ENCODE measurements at regions not wholly inside any gene's neighbourhood (a gene's known extent, or its start where the extent isn't known, plus 50 kb on each side); places are given as distances from the start of the nearest gene placed in this dataset.

GRCh38 chr10:8485032-8485431 is 430.5 kb downstream of the GATA3 start:
- no peak for DNase-seq (ENCODE audit: low read depth)

DNA sequence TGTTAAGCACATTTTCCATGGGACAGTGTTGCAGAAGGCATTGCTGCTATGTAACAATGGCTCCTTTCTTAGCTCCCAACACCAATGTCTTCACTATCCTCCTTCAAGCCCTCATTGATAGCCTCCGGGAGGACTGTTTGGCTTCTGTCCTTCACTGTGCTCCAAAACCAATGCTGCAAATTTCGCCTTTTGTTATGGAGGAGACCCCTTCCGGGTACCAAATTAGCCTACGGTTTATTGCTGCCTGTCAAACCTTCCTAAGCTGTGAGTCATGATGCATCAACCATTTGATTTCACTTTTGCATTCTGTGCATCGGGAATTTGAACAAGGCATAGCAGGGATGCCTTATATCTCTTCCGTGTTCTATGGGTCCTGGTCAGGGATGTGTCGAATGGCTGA is 432.9 kb downstream of the GATA3 start:
- no peak for DNase-seq (ENCODE audit: low read depth)

DNA sequence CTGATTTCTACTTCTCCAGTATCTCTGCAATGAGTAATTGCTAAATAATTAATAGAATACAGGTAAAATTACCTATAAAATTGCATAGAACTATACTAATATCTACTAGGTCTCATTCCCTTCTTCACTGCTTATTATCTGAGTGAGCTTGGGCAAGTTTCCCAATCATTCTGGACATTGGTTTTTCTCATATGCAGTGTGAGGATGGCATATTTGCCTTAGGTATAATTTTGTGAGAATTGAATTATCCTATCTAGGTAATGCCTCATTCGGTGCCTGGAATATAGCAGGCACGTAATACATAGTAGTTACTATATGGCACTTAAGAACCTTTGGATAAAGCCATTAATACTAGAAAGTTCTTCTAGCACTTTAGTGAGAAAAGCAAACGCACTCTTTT is 434.7 kb downstream of the GATA3 start:
- DNase-seq (ENCODE audit: low read depth) = no peak

DNA sequence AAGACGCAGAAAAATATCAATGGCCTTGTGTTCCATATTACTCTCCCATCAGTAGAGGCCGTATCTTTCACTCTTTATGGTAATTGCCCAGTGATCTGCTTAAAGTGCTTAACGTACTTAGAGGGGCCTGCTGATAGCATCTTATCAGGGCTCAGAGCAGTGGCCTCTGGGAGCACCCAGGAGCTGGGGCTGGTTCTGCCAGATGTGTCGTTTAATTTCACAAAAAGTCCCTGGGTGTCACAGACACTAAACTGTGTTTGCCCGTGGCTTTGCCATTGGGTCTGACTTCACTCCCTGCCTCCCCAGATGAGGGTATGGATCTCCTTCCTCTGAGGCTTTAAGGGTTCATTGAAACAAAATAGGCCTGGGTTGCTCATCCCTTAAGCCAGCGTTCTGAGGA is 435.3 kb downstream of the GATA3 start:
- DNase-seq (ENCODE audit: low read depth) = no peak

DNA sequence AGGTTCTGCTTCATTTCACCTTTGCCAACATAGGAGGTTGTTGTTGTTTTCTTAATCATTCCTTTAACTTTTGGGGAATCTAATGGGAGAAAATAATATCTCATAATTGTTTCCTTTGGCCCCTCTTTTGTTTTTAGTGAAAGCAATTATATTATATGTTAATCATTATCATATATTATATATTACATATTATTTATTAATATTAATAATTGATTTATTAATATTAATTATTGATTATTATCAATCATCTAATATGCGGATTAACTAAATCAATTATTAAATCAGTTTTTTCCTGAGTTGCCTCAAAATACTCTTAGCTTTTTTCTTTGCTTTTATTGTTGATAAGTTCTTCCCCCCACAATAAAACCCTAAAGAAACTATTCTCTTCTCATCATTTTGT is 443.8 kb downstream of the GATA3 start:
- DNase-seq (ENCODE audit: low read depth) = no peak

DNA sequence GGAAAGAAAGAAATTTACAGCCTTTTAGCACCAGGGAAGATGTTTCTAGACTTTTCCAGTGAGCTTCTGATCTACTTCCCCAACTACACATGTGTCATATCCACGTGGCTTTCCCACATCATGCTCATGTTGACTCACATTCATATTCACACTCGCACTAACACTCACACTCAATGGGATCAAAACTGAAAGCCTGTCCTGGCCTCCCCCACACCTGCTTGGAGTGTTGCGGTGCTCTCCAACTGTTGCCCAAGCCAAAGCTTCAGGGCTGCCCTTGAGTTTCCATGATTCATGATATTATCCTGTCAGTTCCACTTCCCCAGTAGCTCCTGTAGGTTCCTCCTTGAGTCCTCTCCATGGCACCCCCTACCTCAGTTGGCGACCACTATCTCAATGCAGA is 444.4 kb downstream of the GATA3 start:
- no peak for DNase-seq (ENCODE audit: low read depth)

DNA sequence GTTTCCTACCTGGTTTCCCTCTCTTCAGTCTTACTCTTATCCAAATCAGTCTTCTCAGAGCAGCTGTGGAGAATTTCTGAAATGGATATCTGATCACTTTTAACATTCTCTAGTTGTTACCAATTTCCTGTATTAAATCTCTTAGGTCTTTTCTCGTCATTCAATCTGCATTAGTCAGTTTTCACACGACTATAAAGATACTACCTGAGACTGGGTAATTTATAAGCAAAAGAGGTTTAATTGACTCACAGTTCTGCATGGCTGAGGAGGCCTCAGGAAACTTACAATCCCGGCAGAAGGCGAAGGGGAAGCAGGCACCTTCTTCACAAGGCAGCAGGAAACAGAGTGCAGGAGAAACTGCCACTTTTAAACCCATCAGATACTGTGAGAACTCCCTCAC is 444.8 kb downstream of the GATA3 start:
- DNase-seq (ENCODE audit: low read depth) = no peak

DNA sequence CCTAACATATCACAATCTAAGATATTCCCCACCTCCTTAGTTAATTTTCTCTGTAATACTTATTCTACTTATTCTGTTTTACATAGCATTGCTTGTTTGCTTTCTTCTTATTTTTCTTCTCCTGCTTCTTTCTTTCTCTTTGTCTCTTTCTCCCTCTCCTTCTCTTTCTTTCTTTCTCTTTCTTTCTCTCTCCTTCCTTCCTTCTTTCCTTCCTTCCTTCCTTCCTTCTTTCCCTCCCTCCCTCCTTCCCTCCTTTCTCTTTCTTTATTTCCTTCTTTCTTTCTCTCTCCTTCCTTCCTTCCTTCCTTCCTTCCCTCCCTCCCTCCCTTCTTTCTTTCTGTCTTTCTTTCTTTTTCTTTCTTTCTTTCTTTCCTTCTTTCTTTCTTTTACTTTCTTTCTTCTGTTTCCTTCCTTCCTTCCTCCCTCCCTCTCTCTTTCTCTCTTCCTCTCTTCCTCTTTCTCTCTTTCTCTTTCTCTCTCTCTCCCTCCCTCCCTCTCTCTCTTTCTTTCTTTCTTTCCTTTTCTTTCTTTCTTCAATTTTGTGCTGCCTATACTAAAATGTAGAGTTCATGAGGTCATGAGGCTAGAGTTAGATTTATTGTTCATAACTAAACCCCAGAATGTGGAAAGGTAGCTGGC is 445.4 kb downstream of the GATA3 start:
- no peak for DNase-seq (ENCODE audit: low read depth)

DNA sequence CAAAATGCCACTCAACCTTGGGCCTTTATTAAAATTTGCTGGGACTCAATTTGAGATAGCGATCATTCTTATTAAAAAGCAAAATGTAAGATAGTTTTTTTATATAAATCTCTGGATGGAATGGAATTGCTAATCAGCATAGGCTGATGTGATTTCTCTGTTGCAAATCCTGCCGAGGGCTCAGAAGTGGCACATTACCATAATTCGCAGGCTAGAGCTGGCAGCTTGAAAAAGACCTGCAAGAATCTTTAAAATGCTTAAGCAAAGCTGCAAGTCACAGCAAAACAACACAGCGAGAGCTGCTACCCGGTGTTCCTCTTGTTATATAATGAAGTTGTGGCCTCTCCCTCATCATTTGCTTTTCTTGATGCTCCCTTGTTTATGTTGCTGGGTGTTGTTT is 448.1 kb downstream of the GATA3 start:
- DNase-seq (ENCODE audit: low read depth) = no peak

- DNase-seq (ENCODE audit: low read depth) = no peak
Observed at GRCh38 chr10:8504499-8504898, 450.0 kb downstream of the GATA3 start.

GRCh38 chr10:8507156-8507555 is 452.7 kb downstream of the GATA3 start:
- no peak for DNase-seq (ENCODE audit: low read depth)

DNA sequence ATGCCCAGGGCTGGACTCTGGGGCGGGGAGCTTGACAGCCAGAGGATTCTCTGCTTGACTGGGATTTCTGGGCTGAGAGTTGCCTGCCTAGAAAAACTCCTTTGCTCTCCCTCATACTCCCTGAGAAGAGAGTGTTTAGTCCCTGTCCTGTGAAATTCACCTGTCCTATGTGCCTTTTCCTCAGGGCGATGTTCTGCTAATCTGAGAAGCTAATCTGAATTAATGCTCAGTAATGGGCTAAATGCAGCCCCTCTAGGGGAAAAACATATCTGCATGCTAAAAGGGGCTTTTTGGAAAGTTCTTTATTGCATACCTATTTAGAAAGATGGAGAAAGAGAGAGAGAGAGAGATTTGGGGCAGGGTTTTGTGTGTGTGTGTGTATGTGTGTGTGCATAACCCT is 454.4 kb downstream of the GATA3 start:
- DNase-seq (ENCODE audit: low read depth) = no peak

DNA sequence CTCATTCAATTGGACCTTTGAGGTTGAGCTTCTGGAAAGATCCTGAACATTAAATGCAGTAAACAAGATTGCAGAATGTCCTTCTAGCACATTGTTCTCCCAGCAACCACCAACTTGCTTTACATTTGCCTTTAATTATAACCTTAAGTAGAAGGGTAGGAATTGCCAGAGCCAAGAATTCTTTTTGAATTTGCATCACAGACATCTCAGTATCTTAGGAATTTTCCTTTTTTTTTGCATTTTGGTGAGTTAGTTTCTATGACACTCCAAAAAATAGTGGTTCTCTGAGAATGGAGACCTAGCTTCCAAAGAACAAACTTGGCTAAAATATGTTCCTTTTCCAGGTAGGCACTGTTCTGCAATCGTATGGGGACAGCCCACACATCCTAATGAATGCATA is 456.0 kb downstream of the GATA3 start:
- DNase-seq (ENCODE audit: low read depth) = no peak

DNA sequence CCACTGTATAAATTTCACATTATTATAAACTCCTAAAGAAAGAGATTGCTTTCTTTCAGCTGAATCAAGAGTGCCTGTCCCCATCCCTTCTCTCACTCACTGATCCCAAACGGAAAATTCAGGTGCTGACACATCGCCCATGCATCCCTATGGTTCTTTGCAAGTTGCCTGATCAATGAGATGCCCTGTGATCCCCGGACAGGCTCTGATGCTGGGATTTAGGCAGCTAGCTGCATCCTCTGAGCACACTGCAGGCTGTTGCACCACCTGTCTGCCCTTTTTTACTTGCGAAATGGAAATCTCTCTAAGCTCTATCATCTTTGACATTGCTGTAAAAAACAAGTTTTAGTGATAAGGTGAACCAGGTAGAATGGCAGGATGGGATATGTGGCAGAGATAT is 456.5 kb downstream of the GATA3 start:
- no peak for DNase-seq (ENCODE audit: low read depth)

DNA sequence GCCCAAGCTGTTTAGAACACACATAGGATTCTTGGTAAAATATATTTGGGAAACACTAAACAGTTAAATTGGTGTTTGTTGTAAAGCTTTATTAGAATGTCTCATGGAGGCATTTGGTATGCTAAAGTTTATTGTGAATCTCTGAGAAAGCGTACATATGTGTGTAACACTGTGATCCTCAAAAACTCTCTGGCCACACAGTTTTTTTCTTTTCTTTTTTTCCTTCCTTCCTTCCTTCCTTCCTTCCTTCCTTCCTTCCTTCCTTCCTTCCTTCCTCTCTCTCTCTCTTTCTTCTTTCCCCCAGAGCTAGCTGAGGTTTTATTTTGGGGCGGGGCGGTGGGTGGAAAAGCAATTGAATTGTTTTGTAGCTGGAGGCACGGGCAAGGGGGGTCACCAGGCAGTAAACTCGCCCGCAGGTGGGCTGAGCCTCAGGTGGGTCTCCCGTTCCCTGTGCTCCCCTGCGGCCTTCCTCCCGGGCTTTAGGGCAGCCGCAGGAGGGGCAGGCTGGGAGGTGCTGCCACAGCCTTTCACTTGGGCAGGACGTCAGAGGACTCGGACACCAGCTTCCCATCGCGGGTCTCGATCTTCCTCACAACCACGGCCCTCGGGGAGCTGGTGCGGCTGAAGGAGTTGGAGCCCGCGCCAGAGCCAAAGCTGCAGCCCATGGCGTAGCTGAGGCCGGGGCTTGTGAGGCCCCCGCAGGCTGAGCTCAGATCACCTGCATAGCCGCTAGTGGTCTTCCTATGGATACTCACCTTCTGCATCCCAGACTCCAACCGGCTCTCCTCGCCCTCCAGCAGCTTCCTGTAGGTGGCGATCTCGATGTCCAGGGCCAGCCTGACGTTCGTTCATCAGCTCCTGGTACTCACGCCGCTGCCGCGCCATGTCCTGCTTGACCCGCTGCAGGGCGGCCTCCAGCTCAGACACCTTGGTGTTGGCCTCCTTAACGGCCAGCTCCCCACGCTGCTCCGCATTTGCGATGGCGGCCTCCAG is 459.0 kb downstream of the GATA3 start:
- DNase-seq (ENCODE audit: low read depth) = no peak

- DNase-seq (ENCODE audit: low read depth) = no peak
Observed at GRCh38 chr10:8520382-8520781, 465.9 kb downstream of the GATA3 start.

DNA sequence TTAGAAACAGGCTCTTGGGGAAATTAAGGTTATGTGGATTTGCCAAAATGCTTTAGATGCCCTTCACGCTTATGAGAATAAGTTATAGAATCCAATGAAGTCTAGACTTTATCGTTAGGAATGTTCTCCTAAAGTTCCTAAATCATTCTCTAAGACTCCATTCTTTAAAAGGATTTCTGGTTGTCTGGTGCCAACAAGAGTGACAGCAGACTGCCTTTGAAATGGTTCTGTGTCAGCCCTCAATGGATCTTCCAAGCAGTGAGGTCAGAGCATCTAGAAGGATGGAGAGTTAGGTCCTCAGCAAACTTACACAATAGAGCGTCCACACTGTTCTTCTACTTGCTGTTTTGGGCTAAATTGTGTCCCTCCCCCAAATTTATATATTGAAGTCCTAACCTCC is 473.3 kb downstream of the GATA3 start:
- no peak for DNase-seq (ENCODE audit: low read depth)

- DNase-seq (ENCODE audit: low read depth) = no peak
Observed at GRCh38 chr10:8531116-8531515, 476.6 kb downstream of the GATA3 start.

DNA sequence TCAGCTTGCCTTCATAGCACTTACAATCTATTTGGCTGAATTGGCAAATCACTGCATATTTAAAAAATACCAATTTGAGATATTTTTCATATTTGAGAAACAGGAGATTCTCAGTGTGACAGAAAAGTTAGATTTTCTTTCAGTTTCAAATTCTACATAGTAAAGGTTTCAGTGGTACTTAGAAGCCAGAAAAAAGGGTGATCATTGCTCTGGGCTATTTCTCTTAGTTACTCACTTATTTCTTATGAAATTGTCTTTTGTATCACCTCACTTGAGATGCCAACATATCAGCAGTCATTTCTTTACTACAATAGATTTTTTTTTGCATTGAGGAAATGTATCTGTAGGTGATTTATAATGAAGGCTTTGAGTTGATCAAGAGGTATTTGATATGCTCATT is 478.2 kb downstream of the GATA3 start:
- DNase-seq (ENCODE audit: low read depth) = no peak

- no peak for DNase-seq (ENCODE audit: low read depth)
Observed at GRCh38 chr10:8533462-8533861, 479.0 kb downstream of the GATA3 start.

GRCh38 chr10:8534096-8534495 is 479.6 kb downstream of the GATA3 start:
- no peak for DNase-seq (ENCODE audit: low read depth)

DNA sequence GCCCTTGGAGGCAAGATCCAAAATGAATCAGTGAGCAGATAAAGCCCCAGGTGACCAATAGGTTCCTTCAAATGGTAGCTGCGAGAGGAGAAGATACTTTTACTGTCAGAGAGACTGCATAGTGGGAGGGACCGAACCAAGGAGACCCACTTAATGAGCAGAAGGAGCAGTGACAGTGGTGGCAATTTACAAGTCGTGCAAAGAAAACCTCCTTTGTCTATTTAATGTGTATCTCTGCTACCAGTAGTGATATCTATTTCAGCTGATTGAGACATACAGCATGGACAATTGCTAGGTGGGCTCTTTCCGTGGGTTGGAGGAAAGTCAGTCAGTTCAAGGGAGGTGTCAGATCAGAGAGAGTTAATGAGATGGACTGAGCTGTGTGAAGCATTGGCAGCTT is 480.4 kb downstream of the GATA3 start:
- no peak for DNase-seq (ENCODE audit: low read depth)

- DNase-seq (ENCODE audit: low read depth) = no peak
Observed at GRCh38 chr10:8539056-8539455, 484.6 kb downstream of the GATA3 start.
